Epithelial cell of esophagus (primary cell): ENCODE measurements at regions not wholly inside any gene's neighbourhood (a gene's known extent, or its start where the extent isn't known, plus 50 kb on each side); places are given as distances from the start of the nearest gene placed in this dataset.

Experiments
- DNase-seq: peaks from one replicate; pipeline ENCODE4 v3.0.0; 2010; ENCODE audit warnings: low read depth
- H3K4me3 ChIP-seq: 2 replicates; pipeline ENCODE4 v1.5.1; 2011; ENCODE audit warnings: mild to moderate bottlenecking, low read length, control low read depth
- CTCF ChIP-seq: IDR thresholded peaks from 2 replicates; pipeline ENCODE4 v1.5.1; 2011; ENCODE audit warnings: low read depth, mild to moderate bottlenecking, low read length, control low read depth, inconsistent platforms; ENCODE audit not compliant: insufficient read depth; ENCODE audit errors: missing control alignments

DNA sequence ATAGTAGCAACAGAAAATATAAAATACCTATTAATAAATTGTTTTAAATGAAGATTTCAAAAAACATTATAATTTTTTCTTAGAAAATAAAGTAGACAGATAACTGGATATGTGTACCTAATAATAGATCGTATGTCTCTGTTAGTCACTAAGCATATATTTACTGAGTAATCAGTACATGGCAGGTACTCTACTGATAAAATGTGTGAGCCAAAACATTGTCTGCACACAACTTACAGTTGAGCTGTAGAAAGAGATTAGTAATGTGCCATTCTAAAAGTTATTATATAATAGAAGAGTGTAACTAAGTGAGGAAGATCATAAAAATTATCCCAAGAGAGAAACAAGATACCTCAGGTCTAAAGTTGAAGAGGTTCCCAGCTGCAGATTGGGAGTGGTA lies 929.9 kb upstream of the EPHA7 start:
- DNase-seq: no peak
- H3K4me3 ChIP-seq: no peak overlapping the region
- no peak for TF ChIP-seq CTCF

GRCh38 chr6:94344866-94345265 lies 925.5 kb upstream of the EPHA7 start:
- no peak for DNase-seq
- no peak for TF ChIP-seq CTCF
- no peak overlapping the region for H3K4me3 ChIP-seq

DNA sequence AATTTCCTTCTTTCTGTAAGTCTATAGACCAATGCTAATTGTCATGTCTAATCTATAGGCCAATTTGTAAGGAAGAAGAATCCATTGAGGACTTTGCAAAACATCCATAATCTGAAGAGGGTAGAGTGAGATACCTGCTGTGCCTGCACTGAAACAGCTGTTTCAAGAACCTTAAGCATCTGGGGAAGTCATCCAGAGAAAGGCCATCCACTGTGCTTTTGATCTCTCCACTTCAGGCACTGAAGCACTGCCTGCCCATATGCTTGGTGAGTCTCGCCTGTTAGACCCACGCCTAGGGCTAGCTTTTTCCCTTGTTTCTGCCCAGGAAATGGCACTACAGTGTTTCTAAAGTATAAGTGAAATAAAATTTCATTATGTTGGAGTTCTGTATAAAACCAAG lies 921.8 kb upstream of the EPHA7 start:
- no peak for TF ChIP-seq CTCF
- H3K4me3 ChIP-seq: no peak overlapping the region

DNA sequence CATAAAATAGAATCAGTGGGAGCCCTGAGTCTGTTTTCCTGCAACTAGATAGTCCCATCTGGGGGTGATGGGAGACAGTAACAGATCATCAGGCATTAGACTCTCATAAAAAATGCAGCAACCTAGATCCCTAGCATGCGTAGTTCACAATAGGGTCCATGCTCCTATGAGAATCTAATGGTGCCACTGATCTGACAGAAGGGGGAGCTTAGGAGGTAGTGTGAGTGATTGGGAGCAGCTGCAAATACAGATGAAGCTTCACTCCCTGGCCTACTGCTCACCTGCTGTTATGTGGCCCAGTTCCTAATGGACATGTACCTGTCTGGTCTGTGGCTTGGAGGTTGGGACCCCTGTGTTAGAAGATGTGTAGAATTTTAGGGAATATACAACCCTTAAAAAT lies 904.5 kb upstream of the EPHA7 start:
- no peak overlapping the region for H3K4me3 ChIP-seq
- TF ChIP-seq CTCF: no peak
- DNase-seq: no peak

More for the DNA sequence above, 921.8 kb upstream of the EPHA7 start:
- DNase-seq: no peak

- no peak for DNase-seq
- TF ChIP-seq CTCF: no peak
- H3K4me3 ChIP-seq: no peak overlapping the region
Measured at GRCh38 chr6:94300424-94301144, 881.2 kb upstream of the EPHA7 start.

GRCh38 chr6:94289131-94289530 lies 869.8 kb upstream of the EPHA7 start:
- DNase-seq: no peak
- TF ChIP-seq CTCF: no peak
- no peak overlapping the region for H3K4me3 ChIP-seq

- TF ChIP-seq CTCF: no peak
- H3K4me3 ChIP-seq: no peak overlapping the region
- no peak for DNase-seq
Measured at GRCh38 chr6:94278146-94278545, 858.8 kb upstream of the EPHA7 start.
